HG03432 (cell line): ENCODE measurements at regions not wholly inside any gene's neighbourhood (a gene's known extent, or its start where the extent isn't known, plus 50 kb on each side); places are given as distances from the start of the nearest gene placed in this dataset.
"Not testable (repeated sequence)": the region's sequence is repeated elsewhere in the genome, so short reads cannot be mapped to it uniquely, and the experiment has no call there.

Experiments
- ATAC-seq: cut with Tn5 transposase; IDR thresholded peaks from one replicate; pipeline ENCODE4 v1.9.1; 2021; ENCODE audit warnings: mild to moderate bottlenecking, moderate library complexity; ENCODE audit not compliant: unreplicated experiment

- no peak for ATAC-seq
Observed at GRCh38 chr1:101526813-101527212, 290.0 kb downstream of the S1PR1 start.

DNA sequence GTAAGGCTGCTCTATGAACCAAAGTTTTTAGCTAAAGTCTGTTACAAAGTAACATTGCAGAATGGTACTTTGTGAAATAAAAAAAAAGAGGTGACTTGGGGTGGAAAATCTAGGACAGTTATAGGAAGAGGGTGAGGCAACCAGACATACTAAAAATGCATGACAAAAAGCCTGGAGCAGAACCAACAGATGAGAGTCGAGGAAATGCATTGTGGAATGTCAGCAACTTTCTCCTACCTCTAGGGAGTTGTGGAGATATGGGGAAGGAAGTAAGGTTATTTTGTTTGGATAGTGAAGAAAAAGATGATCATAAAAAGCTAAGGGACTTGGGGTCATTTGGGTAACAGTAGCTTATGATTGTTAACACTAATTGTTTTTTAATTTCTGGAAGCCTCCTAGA, 295.6 kb downstream of the S1PR1 start:
- no peak for ATAC-seq

- peak; percentile 76 for ATAC-seq
Observed at GRCh38 chr1:101540161-101540560, 303.3 kb downstream of the S1PR1 start.

GRCh38 chr1:101546885-101547284, 310.1 kb downstream of the S1PR1 start:
- ATAC-seq: no peak

GRCh38 chr1:101547357-101547756, 310.5 kb downstream of the S1PR1 start:
- ATAC-seq: no peak

DNA sequence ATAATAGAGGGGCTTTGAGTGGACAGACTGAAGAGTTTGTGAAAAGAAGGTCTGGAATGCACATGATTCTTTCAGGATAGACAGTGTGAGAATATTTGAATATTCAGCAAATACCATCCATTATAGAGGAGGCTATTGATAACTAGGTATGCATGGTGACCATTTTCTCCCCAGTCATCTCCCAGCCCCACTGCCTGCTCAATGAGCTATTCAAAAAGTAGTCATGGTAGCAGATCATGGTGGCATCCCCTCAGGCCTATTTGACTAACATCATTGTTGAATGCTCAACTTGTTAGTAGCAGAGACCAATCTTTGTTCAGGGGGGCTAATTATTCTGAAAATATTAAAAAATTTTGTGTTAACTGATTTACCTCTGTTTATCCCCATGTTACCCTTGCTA, 311.6 kb downstream of the S1PR1 start:
- no peak for ATAC-seq

DNA sequence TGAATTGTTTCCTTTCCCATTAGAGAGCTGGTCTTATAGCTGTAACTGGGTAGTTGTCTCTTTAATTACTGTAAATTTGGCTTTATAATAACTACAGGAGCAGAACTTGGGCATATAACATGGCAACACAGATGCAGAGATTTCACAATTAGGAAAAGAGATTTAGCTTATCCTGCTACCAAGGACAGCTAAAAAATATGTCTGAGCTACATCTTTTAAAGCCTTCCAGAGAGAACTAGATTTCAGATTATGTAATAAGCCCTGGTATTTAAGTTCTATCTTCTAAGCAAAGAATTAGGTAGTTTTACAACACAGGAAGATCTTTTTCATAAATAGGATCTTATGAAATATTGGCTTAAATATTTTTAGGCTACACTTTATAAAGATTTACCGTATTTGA, 313.8 kb downstream of the S1PR1 start:
- ATAC-seq: no peak

- ATAC-seq: no peak
Observed at GRCh38 chr1:101566883-101567538, 330.2 kb downstream of the S1PR1 start.

DNA sequence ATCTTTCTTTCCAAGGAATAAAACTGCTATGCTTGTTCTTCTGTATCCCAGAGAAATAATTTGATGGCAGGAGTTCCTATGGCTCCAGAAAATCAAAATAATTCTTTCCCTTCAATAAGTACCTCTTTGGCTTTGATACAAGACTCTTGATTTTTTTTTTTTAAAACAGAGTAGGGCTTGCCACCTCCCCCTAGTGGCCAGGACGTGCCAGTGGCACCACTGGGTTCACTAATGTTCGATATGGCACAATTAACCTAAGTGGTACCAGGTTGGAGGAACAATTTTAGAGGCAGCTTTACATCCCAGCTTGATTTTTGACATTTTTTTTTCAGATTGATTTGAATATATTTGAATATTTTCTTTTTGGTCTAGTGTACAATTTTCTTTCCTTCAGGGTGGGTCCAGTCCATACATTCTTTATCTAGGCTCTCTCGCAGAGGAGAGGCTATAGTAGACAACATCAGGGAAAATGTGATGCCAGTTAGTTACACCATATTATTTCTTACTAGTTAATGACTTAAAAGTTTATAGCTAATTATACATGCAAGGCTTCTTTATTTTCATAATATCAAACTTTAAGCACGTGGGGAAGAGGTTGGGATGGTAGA, 330.9 kb downstream of the S1PR1 start:
- peak; percentile 96 for ATAC-seq

DNA sequence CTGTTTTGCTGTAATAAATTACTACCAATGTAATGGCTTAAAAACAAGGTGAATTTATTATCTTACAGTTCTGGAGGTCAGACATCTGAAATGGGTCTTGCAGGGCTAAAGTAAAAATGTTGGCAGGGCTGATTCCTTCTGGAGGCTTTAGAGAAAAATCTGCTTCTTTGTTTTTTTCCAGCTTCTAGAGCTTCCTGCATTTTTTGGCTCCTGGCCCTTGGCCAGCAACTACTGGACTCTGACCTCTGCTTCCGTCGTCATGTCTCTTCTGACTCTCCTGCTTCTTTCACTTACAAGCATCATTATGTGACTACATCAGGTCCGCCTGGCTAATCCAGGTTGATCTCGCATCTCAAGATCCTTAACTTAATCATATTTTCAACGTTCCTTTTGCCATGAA, 350.9 kb downstream of the S1PR1 start:
- ATAC-seq: no peak

- peak; percentile 74 for ATAC-seq
Observed at GRCh38 chr1:101588677-101589076, 351.9 kb downstream of the S1PR1 start.

DNA sequence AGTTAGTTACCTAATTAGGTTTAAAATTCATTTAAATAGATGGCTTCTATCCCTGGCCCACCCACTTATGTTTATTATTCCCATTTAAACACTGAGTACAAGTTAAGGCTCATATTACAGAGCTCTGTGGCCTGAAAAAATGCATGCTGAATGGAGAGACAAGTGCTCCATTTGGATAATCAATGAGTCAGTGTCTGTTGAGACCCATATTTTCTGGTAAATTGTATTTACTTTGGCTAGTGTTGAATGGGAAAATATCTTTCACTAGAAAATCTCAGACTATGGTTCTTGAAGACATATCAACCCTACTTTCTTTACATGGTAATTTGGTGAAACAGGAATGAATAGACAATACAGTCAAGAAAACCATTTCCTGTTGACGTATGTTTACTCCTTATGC, 356.0 kb downstream of the S1PR1 start:
- no peak for ATAC-seq

- ATAC-seq: no peak
Observed at GRCh38 chr1:101595881-101596374, 359.1 kb downstream of the S1PR1 start.

GRCh38 chr1:101600615-101601014, 363.8 kb downstream of the S1PR1 start:
- not testable (repeated sequence) for ATAC-seq

- no peak for ATAC-seq
Observed at GRCh38 chr1:101603726-101604125, 366.9 kb downstream of the S1PR1 start.

DNA sequence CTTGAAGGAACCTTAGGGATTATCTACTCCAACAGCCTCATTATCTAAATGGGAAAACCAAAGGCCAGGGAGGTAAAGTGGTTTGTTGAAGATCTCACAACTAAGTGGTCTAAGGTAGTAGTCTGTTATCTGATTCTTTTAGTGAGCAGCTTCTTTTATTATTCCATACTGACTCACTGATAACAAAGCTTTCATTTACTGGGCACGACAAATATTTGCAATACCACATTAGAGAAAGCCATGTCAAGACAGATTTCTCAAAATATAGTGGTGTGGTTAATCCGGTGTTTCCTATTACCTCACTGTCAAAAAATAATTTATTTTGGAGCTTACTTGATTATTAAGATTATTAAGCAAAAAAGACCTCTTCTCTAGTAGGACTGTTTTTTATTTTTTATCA, 369.1 kb downstream of the S1PR1 start:
- ATAC-seq: no peak

DNA sequence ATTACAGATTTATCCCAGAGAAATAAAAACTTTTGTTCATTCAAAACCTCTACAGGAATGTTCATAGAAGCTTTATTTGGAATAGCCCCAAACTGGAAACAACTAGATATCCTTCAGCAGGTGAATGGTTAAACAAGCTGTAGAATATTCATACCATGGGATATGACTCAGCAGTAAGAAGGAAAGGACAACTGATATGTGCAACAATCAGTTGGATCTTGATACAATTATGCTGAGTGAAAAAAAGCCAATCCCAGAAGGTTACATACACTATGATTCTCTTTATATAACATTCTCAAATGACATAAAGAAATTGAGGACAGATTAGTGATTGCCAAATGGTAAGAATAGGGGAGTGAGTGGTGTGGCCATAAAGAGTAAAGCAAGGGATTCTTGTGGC, 376.7 kb downstream of the S1PR1 start:
- no peak for ATAC-seq

- no peak for ATAC-seq
Observed at GRCh38 chr1:101618900-101619299, 377.8 kb downstream of the OLFM3 start.

GRCh38 chr1:101632548-101633272, 364.0 kb downstream of the OLFM3 start:
- no peak for ATAC-seq

GRCh38 chr1:101645810-101646209, 350.9 kb downstream of the OLFM3 start:
- ATAC-seq: no peak

- no peak for ATAC-seq
Observed at GRCh38 chr1:101652484-101652883, 344.2 kb downstream of the OLFM3 start.

- ATAC-seq: no peak
Observed at GRCh38 chr1:101653482-101653946, 343.2 kb downstream of the OLFM3 start.
